ENCODE measurements at regions not wholly inside any gene's neighbourhood (a gene's known extent, or its start where the extent isn't known, plus 50 kb on each side); places are given as distances from the start of the nearest gene placed in this dataset.

- intact Hi-C loops (cut with DNase I), result no loop called here
- Histone ChIP-seq H3K36me3 (no peaks in the 10 kb centered on the region), H3K27ac (no peak overlapping the region), H3K27me3 (replicated peaks; ENCODE audit: insufficient read depth) (no peaks in the 10 kb centered on the region), H3K4me3 (no peak overlapping the region), H3K4me1 (replicated peaks) (no peaks in the 10 kb centered on the region), H3K9me3 (no peaks in the 10 kb centered on the region)
- no peak for DNase-seq (ENCODE audit: low spot score)
- WGBS, result 90% methylated on average over 5 of the region's 5 CpGs
- TF ChIP-seq POLR2AphosphoS5 (IDR thresholded peaks at IDR 0.05) (no peak), POLR2A (IDR thresholded peaks at IDR 0.05) (no peak)
- TF ChIP-seq, protein P1, sequence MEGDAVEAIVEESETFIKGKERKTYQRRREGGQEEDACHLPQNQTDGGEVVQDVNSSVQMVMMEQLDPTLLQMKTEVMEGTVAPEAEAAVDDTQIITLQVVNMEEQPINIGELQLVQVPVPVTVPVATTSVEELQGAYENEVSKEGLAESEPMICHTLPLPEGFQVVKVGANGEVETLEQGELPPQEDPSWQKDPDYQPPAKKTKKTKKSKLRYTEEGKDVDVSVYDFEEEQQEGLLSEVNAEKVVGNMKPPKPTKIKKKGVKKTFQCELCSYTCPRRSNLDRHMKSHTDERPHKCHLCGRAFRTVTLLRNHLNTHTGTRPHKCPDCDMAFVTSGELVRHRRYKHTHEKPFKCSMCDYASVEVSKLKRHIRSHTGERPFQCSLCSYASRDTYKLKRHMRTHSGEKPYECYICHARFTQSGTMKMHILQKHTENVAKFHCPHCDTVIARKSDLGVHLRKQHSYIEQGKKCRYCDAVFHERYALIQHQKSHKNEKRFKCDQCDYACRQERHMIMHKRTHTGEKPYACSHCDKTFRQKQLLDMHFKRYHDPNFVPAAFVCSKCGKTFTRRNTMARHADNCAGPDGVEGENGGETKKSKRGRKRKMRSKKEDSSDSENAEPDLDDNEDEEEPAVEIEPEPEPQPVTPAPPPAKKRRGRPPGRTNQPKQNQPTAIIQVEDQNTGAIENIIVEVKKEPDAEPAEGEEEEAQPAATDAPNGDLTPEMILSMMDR (IDR thresholded peaks at IDR 0.05), result no peak
Measured at GRCh38 chr18:53749766-53750165, 474.7 kb downstream of the MBD2 start.

GRCh38 chr18:53747663-53748160 is 476.8 kb downstream of the MBD2 start:
- H3K4me1 ChIP-seq (replicated peaks), result no peaks in the 10 kb centered on the region
- no peak overlapping the region for H3K4me3 ChIP-seq
- H3K27ac ChIP-seq, result no peak overlapping the region
- no peaks in the 10 kb centered on the region for H3K36me3 ChIP-seq
- intact Hi-C loops (cut with DNase I), result no loop called here
- no peak for DNase-seq (ENCODE audit: low spot score)
- no peaks in the 10 kb centered on the region for H3K9me3 ChIP-seq
- no peaks in the 10 kb centered on the region for H3K27me3 ChIP-seq (replicated peaks; ENCODE audit: insufficient read depth)
- TF ChIP-seq POLR2AphosphoS5 (IDR thresholded peaks at IDR 0.05) (no peak), POLR2A (IDR thresholded peaks at IDR 0.05) (no peak)
- TF ChIP-seq, protein P1 (IDR thresholded peaks at IDR 0.05), result no peak

- Histone ChIP-seq H3K9me3 (no peaks in the 10 kb centered on the region), H3K4me1 (replicated peaks) (no peaks in the 10 kb centered on the region), H3K36me3 (no peaks in the 10 kb centered on the region), H3K27me3 (replicated peaks; ENCODE audit: insufficient read depth) (no peaks in the 10 kb centered on the region), H3K27ac (no peak overlapping the region), H3K4me3 (no peak overlapping the region)
- no peak for DNase-seq (ENCODE audit: low spot score)
- TF ChIP-seq, protein P1 (IDR thresholded peaks at IDR 0.05), result no peak
- TF ChIP-seq POLR2A (IDR thresholded peaks at IDR 0.05) (no peak), POLR2AphosphoS5 (IDR thresholded peaks at IDR 0.05) (no peak)
- 50% methylated on average over 2 of the region's 2 CpGs for whole genome bisulfite sequencing
- intact Hi-C loops (cut with DNase I), result no loop called here
Measured at GRCh38 chr18:53747210-53747609, 477.3 kb downstream of the MBD2 start.

DNA sequence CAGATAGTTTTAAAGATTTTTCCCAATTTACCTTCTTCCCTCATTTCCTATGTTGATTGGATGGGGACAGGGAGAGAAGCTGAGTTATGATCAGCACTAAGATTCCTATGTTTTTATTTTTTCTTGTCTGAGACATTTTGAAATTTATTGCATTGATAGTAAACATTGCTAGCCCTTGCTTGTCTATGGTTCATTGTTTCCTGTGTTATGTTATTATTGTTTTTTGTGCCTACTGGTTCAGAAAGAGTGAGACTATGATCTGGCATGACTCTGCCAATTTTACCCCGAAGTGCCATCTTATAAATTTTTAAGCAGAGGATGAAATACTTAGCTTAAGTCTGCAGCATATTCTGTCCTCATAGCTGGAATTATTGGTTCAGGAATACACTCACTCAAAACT is 478.5 kb downstream of the MBD2 start:
- no peaks in the 10 kb centered on the region for H3K9me3 ChIP-seq
- no peaks in the 10 kb centered on the region for H3K4me1 ChIP-seq (replicated peaks)
- WGBS, result 50% methylated on average over 1 of the region's 1 CpG
- no peaks in the 10 kb centered on the region for H3K27me3 ChIP-seq (replicated peaks; ENCODE audit: insufficient read depth)
- intact Hi-C loops (cut with DNase I), result no loop called here
- DNase-seq (ENCODE audit: low spot score), result no peak
- no peak overlapping the region for H3K4me3 ChIP-seq
- TF ChIP-seq, protein P1 (IDR thresholded peaks at IDR 0.05), result no peak
- TF ChIP-seq POLR2A (IDR thresholded peaks at IDR 0.05) (no peak), POLR2AphosphoS5 (IDR thresholded peaks at IDR 0.05) (no peak)
- no peak overlapping the region for H3K27ac ChIP-seq
- no peaks in the 10 kb centered on the region for H3K36me3 ChIP-seq

- Histone ChIP-seq H3K27me3 (replicated peaks; ENCODE audit: insufficient read depth) (no peaks in the 10 kb centered on the region), H3K27ac (no peak overlapping the region), H3K9me3 (no peaks in the 10 kb centered on the region), H3K36me3 (no peaks in the 10 kb centered on the region), H3K4me1 (replicated peaks) (no peaks in the 10 kb centered on the region), H3K4me3 (no peak overlapping the region)
- DNase-seq (ENCODE audit: low spot score), result no peak
- TF ChIP-seq, protein P1 (IDR thresholded peaks at IDR 0.05), result no peak
- TF ChIP-seq POLR2AphosphoS5 (IDR thresholded peaks at IDR 0.05), result no peak
- no peak for TF ChIP-seq POLR2A (IDR thresholded peaks at IDR 0.05)
- WGBS, result 35% methylated on average over 5 of the region's 5 CpGs
- intact Hi-C loops (cut with DNase I), result no loop called here
Measured at GRCh38 chr18:53745224-53745967, 479.1 kb downstream of the MBD2 start.

Measured in prostate gland (tissue), 2 donors.